SKM-1 treated with dmso at 0.1 percent for 144 hours (cell line): ENCODE measurements at regions not wholly inside any gene's neighbourhood (a gene's known extent, or its start where the extent isn't known, plus 50 kb on each side); places are given as distances from the start of the nearest gene placed in this dataset.

Experiments used
- DNase-seq: peaks from one replicate; lab custom pipeline; 2025; ENCODE audit not compliant: unreplicated experiment; lab: John Stamatoyannopoulos, UW

- DNase-seq: no peak
These were observed 148.8 kb downstream of the INO80D start for GRCh38 chr2:205937211-205937610.

DNA sequence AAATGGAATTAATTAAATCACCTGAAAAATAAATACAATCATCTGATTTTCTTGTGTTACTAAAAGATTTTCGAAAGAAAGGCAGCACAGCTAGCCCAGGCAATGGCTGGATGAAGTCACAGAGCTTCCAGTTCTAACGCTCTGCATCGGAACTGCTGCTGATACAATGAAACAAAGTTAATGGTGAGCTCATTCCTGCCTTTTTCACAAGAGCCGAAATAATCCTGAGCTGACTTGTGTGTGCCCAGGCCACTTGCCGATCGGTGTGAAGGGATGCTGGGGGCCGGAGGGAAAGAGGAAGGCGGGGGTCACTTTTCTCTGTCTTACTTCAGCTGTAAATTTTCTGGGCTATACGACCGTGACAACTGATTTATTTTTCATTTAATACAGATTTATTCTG lies 149.5 kb downstream of the INO80D start:
- no peak for DNase-seq

DNA sequence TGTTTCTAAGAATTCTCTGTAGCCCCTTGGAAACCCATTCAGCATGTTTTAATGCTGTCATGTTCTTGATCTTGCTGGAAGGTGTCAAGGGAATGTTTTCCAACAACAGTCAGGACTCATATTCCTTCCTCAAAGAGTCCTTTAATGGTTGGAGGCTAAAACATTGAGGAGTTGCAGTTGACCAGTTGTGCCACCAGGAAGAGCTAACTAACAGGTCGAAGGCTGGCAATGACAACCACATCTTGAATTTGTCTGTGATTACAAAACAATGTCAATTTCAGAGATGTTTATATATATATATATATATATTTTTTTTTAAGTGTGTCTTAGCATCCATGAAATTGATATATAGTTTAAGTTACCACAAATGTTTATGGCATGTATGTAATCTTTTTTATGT lies 151.5 kb downstream of the INO80D start:
- no peak for DNase-seq

DNA sequence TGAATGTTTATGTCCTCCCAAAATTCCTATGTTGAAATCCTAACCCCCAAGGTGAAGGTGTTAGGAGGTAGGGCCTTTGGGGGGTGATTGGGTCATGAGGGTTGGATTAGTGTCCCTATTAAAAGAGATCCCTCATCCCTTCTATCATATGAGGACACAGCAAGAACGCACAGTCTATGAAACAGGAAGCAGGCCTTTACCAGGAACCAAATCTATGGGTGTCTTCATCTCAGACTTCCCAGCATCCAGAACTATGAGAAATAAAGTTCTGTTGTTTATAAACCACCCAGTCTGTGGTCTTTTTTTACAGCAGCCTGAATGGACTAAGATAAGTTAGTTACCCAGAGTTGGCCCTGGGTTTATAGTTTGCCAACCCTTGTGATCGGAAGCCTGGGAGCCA lies 153.1 kb downstream of the INO80D start:
- no peak for DNase-seq

DNA sequence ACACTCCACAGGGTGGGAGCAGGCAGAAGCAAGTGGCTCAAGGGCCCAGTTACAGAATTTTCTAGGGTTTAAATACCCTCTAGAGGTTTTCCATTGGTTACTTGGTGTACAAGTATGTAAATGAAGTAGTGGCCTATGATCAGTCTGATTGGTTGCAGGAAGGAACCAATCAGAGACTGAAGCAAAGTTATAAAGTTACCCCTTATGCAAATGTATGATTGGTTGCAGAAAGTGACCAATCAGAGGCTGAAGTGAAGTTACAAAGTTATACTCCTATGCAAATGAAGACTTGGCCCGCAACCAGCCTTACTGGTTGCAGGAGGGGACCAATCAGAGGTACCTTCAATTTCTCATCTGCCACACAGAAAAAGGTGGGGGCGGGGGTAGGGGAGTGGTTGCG lies 154.6 kb downstream of the INO80D start:
- no peak for DNase-seq

GRCh38 chr2:205930209-205930608 lies 155.8 kb downstream of the INO80D start:
- DNase-seq: no peak

- no peak for DNase-seq
These were observed 156.6 kb downstream of the INO80D start for GRCh38 chr2:205929246-205929942.

GRCh38 chr2:205925373-205926337 lies 160.3 kb downstream of the INO80D start:
- peak; percentile 64 for DNase-seq

- no peak for DNase-seq
These were observed 161.3 kb downstream of the INO80D start for GRCh38 chr2:205924676-205925075.

- DNase-seq: no peak
These were observed 170.8 kb downstream of the INO80D start for GRCh38 chr2:205915130-205915524.

GRCh38 chr2:205914213-205915129 lies 171.5 kb downstream of the INO80D start:
- DNase-seq: no peak

DNA sequence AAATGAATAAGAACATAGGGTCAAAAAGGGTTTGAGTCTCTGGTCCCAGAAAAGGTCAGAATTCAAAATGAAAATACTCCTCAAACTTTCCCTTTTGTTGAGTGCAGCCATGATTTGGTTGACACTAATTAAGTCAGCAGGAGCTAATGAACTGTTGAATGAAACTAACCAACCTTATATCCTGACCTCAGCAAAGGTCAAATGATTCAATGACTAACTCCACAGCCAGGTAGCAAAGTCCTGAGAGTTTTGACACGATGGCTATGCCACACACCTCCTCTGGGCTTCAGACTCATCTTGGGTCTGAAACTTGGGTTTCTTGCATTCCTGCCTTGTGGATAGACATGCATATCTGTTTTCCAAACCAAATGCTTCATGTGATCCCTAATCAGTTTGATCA lies 172.3 kb downstream of the INO80D start:
- DNase-seq: no peak

GRCh38 chr2:205911306-205911705 lies 174.7 kb downstream of the INO80D start:
- DNase-seq: no peak

DNA sequence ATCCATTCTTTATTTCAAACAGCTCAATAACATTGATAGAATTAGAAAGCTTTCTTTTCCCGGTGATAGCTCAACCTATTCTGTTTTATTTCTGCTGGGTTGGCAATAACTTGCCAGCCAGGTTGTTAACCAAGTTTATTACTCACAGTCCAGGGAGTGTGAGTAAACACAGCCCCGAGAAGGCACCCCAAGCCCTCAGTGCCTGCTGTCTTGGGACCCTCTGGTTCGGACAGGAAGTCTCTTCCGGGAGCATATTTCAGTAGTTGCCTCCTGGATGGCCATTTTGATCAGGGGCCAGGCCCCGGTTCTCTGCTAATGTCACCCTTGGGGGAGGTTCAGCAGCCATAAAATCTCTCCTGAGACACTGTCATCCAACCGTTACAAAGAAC lies 176.8 kb downstream of the INO80D start:
- DNase-seq: no peak

DNA sequence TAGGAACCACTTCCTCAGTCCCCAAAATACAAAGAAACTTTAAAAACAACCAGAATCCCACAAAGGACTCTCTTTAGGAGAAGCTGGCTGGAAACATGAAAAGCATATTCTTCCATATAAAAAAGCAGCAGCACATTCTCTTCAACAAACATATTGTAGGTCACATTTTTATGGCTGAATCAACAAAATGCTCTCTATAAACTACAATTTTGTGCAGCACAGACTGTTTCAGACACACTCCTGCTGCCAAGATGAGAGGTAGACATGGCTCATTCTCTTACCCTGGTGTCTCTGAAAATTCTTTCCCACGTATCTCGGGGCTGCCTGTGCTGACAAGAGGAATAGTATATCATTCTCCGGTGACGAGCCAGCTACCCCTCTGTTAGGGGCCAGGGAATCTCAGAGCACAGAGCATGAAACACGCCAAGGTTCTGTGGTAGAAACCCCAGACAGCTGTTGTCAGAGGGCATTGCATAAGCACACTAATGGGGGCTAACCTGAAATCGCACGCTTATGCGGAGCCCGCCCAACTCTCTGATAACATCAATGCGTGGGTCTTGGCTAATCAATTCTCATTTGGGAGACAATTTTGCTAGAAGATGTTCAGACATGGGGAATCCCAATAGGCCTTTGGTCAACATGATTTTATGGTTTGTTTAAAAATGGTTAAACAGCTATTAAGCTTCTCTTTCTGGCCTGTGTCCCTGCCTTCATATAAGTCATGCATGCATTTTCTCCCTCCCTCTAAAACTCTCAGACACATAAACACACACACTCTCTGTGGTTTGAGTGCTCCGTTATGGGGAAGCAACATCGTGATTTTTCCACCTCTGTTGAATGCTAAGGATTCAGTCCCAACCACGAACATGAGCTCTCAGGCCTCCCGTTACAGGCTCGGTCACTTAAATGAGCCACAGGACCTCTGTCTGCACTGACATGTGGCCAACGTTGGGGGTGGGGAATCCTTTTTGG lies 177.5 kb downstream of the INO80D start:
- no peak for DNase-seq

GRCh38 chr2:205906419-205906818 lies 179.6 kb downstream of the INO80D start:
- DNase-seq: no peak

- no peak for DNase-seq
These were observed 180.4 kb downstream of the INO80D start for GRCh38 chr2:205905576-205905975.

DNA sequence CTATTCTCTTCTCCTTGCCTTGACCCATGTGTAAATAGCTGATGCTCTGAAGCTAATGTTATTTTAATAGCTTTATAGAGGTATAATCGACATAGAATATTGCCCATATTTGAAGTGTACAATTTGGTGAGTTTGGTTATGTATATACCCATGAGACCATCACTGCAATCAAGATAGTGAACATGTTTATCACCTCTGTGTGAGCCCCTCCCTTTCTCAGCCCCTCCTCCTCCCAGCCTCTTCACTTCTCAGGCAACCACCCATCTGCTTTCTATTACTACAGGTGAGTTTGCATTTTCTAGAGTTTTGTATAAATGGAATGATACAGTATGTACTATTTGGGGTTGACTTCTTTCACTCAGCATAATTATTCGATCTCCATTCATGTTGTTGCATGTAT lies 181.1 kb downstream of the INO80D start:
- no peak for DNase-seq

GRCh38 chr2:205903549-205904129 lies 182.3 kb downstream of the INO80D start:
- peak; percentile 37 for DNase-seq

DNA sequence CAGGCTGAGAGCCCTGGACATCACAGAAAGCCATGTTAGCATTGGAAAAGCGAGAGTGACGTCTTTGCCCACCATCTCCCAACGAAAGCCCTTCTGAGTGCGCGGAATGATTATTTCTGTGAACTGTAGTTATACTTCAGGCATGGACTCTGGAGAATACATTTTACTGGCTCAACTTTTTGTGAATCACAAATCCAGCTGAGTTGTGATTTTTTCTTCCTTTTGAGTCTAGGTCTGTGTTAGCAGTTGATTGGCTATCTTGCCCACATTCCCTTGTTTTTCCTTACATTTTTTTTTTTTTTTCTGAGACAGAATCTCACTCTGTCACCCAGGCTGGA lies 183.1 kb downstream of the INO80D start:
- DNase-seq: no peak
